ENCODE measurements at regions not wholly inside any gene's neighbourhood (a gene's known extent, or its start where the extent isn't known, plus 50 kb on each side); places are given as distances from the start of the nearest gene placed in this dataset.

DNA sequence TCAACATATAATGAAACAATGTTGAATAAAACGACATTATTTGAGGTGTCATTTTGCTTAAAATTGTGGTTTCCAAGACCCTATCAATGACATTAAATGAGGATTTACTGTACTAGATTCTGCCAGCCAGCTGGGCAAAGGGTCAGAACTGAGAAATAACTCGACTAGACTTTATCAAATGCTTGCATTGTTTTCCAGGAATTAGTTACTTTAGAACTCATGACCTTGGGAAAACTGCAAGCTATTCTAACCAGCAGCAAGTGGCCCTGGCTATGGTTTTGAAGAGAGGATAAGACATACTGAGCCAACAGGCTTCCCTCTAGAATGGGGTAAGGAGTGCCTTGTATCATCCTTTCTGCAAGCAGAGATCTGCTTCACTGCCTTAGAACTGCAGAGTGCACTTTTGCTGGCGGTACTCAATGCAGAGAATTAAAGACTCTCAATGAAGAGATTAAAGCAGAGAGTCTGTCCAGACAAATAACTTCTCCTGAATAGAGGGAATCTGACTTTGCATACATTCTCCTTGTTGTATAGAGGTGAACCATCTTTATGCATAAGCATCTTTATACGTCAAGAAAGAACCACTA is 281.5 kb downstream of the ARL4A start:
- TF ChIP-seq, protein P1, sequence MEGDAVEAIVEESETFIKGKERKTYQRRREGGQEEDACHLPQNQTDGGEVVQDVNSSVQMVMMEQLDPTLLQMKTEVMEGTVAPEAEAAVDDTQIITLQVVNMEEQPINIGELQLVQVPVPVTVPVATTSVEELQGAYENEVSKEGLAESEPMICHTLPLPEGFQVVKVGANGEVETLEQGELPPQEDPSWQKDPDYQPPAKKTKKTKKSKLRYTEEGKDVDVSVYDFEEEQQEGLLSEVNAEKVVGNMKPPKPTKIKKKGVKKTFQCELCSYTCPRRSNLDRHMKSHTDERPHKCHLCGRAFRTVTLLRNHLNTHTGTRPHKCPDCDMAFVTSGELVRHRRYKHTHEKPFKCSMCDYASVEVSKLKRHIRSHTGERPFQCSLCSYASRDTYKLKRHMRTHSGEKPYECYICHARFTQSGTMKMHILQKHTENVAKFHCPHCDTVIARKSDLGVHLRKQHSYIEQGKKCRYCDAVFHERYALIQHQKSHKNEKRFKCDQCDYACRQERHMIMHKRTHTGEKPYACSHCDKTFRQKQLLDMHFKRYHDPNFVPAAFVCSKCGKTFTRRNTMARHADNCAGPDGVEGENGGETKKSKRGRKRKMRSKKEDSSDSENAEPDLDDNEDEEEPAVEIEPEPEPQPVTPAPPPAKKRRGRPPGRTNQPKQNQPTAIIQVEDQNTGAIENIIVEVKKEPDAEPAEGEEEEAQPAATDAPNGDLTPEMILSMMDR (conservative IDR thresholded peaks at IDR 0.05 in 1 of 2, IDR thresholded peaks at IDR 0.05 in 1 of 2; ENCODE audit: extremely low read depth in 1 of 2, insufficient read depth in 1 of 2, low read depth in 1 of 2, low read length in 2 of 2), result no peak
- no peak for TF ChIP-seq EZH2 (IDR thresholded peaks at IDR 0.05; ENCODE audit: borderline replicate concordance, low read length)
